Activated gamma-delta T cell treated with anti-CD3 and anti-CD28 coated beads, Interleukin-2, amount 50 U/mL, for 16 hours (primary cell): ENCODE measurements at regions not wholly inside any gene's neighbourhood (a gene's known extent, or its start where the extent isn't known, plus 50 kb on each side); places are given as distances from the start of the nearest gene placed in this dataset.
"Not testable (repeated sequence)": the region's sequence is repeated elsewhere in the genome, so short reads cannot be mapped to it uniquely, and the experiment has no call there.

Source experiments
- DNase-seq: peaks from one replicate; pipeline ENCODE4 v3.0.0-alpha.2; 2020; ENCODE audit warnings: low read depth

DNA sequence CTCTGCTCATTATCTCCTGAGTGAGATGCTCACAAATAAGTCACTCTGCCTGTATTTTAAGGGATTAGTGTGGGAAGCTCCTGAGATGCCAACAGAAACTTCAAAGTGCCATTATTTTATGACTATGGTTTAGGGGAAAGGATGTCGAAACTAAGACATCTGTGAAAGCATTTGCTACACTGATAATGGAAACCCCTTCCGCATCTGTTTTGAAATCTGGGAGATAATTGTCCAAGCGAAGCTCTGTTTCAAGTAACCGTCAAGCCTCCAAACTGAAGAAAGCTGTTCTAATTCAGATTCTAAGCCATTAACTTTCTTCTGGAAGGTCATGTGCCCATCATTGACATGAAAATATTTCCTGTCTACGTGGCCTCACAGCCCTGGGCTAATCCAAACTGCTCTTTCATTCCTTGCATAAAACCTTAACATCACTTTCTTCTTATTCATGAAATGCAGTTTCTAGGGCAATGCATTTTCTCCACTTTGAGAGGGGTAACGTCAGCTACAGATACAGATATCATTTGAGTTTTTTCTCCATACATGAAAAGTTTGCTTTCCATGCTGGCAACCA lies 932.0 kb downstream of the C6orf118 start:
- DNase-seq: no peak

DNA sequence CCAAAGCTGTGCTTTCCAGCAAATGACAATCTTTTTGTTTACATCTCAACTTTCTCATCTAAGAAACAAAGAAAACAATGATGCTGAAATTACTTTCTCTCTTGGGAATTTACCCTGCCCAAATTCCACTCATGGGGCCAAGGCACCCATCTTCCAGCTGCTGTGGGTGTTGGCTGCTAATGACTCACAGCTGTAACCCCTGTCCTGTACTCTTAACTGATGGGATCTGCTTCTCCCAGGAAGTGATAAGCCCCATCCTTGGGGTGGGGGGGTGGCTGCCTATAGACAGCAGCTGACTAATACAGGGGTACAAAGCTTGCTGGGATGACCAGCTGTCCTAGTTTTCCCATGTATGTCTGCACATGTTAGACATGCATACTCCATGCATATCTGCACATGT lies 938.6 kb downstream of the C6orf118 start:
- DNase-seq: no peak

DNA sequence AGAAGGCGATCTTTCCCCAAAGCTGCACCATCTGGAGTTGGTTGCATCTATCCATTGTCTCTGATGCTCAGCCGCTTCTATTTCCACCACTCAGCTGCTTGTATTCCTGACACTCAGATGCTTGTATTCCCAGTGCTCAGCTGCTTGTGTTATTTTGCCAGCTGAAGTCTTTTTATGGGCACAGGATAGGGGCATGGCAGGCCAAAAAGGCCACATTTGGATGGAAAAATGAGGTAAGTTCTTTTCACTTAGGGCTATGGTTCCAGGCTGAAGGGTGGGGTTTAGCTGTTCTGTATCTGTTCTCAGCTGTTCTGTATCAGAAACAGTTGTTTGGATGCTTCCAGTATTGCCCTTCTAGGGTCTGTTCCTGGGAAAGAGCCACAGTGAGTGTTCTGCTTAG lies 944.9 kb downstream of the QKI start:
- DNase-seq: no peak

DNA sequence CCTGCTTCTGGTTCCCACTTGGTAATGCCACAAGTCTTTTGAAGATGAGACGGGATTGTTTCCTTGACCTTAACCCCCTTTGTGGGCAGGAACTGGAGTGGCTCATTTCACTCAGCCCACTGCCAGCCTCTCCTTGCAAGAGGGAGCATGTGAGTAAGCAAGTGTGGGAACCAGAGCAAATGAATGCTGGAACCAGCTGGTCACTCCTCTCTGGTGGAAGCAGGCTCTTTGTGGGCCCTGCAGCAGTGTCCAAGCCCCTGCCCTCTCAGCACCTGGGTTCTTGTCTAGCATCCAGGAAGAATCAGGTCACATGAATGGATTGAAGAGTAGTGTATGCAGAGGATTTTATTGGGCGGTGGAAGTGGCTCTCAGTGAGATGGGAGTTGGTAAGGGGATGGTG lies 944.5 kb downstream of the QKI start:
- no peak for DNase-seq

DNA sequence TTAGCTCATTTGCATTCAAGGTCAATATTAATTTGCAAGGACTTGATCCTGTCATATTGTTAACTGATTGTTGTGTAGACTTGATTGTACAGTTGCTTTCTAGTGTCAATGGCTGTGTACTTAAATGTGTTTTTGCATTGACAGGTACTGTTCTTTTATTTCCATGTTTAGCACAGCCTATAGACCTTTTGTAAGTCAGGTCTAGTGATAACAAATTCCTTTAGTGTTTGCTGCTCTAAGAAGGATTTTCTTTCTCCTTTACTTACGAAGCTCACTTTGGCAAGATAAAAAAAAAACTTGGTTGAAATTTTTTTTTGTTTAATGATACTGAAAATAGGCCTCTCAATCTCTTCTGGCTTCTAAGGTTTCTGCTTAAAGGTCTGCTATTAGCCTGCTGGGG lies 942.3 kb downstream of the QKI start:
- no peak for DNase-seq

DNA sequence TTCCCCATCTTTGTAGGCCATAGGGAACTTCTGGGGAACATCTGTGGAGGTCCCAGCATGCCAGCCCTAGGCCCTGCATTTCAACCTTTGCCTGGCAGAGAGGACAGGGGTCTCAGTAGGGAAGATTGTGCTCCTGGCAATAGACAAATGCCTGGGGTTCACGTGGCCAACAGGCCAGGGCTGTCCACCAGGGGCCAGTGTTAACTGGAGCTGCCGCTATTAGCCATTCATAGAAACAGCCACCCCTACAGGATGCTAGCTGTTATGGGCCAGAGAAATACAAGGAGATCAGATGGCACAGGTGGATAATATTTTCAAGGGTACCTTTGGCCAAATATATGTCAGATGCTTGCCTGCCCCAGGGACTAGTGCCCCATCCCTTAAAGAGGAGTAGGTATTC lies 932.9 kb downstream of the QKI start:
- no peak for DNase-seq

DNA sequence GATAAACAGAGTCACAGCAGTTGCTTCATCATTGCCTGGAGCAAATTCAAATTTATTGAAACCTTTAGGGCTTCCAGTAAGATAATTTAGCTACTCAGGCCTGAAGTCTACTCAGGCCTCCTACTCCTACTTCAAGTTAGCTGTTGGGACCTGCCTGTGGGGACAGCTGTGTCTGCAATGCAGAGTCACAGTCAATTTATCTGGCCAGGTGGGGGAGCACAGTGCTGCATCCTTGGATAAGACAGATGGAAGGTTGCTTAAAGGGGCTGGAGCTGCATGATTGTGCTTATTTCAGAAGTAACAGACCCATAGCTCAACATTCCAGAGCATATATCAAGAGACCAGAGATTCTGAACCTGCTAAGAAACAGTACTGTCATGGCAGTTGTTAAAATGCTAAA lies 932.1 kb downstream of the QKI start:
- DNase-seq: no peak

DNA sequence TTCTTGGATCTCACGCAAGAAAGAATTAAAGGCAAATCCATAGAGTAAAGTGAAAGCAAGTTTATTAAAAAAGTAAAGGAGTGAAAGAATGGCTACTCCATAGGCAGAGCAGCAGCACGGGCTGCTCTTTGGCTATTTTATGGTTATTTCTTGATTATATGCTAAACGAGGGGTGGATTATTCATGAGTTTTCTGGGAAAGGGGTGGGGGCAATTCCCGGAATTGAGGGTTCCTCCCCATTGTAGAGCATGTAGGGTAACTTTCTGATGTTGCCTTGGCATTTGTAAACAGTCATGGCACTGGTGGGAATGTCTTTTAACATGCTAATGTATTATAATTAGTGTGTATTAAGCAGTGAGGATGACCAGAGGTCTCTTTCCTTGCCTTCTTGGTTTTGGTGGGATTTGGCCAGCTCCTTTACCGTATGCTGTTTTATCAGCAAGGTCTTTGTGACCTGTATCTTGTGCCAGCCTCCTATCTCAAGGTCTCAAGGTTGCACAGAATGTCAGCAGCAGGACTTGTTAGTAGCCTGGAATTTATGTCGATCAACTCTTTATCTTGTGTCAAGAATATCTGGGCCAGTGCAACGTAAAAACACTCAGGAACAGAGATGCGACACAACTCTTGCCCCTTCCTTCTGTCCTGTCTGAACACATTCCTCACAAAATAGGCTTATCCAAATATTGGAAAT lies 931.4 kb downstream of the QKI start:
- no peak for DNase-seq

DNA sequence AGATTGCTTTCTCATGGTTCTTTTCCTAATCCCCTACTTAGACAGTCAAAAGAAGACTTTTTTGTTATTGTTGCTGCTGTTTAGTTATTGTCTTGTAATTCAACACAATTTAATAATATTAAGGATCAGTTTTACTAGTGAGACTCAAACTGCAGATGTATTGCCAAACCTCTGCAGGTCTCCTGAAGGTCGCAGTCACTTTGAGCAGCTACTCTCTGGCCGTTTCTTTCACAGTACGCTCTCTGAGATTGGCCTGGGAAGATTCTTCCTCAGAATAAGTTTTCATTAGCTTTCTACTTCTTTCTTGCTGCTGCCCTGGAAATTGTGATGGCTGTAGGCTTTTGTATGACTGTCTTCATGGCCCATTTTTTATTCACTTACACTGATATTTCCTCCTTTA lies 930.8 kb downstream of the QKI start:
- DNase-seq: no peak

DNA sequence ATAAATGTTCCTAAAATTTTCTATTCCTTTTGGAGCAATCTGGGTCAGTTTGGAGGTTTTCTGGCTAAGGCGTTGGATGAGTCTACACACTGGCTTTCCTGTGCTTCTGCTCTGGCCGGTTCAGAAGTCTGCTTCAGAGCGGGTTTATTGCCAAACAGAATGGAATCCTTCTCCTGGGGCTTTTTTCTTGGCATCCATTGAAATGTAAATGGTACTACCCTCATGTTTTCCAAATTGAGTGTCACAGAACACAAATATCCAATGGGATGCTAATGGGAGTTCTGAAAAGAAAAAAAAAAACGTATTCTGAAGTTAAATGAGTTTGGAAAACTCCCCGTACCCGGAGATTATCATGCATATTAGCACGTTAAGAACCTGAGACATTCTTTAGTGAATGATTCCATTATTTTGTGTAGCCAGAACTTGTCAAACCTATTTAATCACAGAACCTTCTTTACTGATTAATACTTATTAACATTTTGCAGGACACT lies 930.3 kb downstream of the QKI start:
- no peak for DNase-seq

DNA sequence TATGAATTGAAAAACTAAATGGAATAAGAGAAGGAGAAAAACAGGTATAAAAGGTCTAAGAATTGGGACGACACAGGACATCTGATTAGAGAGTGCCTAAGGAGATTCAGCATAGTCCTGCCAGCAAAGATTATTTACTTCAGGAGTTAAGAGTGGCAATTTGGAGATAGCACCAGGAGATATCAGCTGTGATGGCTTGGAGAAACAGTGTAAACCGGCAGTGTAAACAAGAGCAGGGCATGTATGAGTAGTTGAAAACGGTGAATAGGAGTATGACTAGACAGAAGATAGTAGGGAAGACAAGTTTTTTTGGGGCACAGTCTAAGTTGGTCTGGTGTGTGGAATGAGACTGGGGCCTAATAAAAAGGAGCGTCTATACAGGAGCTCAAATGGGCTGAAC lies 924.9 kb downstream of the QKI start:
- DNase-seq: not testable (repeated sequence)

DNA sequence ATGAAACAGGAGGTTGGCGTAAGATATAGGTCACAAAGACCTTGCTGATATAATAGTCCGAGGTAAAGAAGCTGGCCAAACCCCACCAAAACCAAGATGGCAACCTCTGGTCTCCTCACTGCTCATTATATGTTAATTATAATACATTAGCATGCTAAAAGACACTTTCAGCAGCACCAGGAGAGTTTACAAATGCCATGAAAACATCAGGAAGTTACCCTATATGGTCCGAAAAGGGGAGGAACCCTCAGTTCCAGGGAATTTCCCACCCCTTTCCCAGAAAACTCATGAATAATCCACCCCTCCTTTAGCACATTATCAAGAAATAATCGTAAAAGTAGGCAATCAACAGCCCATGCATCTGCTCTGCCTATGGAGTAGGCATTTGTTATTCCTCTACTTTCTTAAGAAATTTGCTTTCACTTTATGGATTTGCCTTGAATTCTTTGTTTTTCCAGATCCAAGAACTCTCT lies 923.4 kb downstream of the QKI start:
- no peak for DNase-seq

DNA sequence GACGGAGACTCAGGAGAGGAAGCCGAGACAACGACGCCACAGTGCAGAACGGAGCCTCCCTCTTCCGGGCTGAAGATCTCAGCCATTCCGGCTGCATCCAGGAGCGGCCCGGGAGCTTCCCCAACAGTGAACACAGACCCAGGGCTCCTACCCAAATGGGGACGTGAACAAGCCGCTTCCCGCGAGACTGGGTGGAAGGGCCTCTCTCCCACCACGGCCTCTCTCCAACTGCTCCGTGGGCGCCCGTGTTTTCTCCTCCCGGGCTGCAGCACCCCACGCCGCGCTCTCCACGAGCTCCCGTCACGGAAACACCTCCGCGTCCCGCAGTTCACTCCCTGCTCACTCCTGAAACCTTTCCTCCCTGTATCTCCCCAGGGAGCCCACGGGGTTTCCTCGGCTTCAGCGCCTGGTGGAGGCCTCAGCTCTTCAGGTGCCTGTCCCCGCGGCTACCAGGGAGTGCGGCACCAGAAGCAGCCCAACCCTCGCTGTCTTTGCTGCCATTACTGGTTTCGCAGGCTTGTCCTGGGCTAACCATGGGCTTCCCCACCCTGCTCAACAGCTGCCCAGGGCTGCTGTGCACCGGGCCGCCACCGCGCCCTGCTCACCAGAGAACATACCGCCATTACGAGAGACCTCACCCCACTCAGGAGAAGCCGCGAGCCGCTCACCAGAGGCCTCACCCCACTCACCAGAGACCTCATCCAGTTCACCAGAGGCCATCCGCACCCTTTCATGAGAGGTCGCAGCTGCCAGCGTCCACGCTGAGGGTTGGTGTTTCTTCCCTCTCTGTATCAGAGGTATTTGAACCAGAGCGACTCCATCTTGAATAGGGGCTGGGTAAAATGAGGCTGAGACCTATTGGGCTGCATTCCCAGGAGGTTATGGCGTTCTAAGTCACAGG lies 922.8 kb downstream of the QKI start:
- no peak for DNase-seq

DNA sequence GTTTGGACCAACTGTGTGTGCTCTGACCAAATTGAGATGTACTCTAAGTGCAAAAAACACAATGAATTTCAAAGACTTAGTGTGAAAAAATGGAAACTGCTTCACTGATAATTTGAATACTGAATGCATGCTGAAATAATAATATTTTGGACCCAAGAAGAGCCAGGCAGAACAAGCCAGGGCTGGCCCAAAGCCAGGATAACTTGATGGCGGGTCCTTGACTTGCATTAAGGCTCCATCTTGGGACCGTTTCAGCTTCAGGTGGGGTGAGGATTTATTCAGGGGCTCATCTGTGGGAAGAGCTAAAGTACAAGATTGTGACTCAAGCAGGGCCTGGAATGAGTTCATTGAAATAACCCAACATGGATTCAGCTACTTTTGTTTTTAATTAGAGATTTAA lies 921.9 kb downstream of the QKI start:
- DNase-seq: no peak

DNA sequence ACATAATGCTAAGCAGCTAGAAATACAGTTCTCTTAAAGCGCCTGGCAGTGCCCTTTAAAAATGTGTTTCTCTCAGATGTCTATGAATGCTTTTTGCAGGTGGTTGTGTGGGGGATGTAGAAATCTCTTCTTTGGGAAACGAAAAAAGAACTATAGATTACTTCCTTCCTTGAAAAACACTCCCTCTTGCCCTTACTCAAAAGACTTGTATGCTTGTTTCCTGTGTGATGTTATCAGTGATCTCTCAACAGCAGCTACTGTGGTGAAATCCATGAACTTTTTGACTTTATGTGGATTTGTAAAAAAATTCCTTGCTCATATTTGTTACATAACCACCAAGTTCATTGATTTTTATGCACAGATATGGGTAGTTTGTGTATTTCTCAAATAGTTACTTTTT lies 916.5 kb downstream of the QKI start:
- no peak for DNase-seq

DNA sequence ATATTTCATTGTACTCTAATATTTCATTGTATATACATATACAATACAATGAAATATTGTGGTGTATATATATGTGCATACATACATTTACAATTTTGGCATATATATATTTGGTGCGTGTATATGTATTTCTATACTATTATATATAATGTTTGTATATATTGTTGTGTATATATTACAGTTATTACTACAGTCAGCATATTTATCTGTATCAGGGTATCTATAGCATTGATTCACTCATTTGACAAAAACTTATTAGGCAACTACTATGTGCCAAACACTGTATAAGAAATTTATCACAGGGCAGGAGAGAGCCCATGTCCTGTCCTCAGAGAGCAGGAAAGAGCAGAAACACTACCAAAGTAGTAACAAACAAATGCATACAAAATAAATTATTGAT lies 910.6 kb downstream of the QKI start:
- no peak for DNase-seq

DNA sequence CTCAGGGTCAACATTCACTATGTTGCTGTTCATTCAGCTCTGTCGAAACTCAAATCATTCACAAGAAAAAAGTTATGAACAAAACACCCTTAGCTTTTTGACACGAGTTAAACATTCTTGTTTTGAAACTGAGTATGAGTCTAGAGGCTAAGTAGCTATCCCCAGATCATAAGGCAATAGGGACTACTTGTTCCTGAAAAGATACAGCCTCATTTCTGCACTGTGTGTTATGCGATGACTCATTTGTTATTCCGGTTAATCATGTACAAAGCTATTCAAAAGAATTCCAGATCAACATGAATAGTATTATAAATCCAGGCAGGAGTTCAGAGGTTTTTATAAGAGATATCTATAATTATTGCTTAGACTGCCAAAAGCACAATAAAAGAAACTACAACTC lies 908.0 kb downstream of the QKI start:
- no peak for DNase-seq

DNA sequence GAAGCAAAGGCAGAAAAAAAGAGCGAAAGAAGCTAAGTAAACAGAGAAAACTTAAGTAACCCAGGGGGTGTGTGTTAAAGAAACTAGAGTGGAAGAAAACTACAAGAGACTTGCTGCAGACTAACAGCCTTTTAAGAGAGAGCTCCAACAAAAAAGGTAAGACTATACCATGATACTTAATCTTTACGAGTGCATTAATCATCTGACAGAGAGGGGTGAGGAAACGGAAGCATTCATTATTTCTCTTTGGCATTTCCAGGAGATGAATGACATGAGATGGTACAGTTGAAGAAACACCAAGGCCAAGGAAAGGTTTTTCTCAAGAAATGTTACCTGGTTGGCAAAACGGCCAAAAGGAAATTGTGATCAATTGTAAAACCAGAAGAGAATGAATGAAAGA lies 906.8 kb downstream of the QKI start:
- no peak for DNase-seq

DNA sequence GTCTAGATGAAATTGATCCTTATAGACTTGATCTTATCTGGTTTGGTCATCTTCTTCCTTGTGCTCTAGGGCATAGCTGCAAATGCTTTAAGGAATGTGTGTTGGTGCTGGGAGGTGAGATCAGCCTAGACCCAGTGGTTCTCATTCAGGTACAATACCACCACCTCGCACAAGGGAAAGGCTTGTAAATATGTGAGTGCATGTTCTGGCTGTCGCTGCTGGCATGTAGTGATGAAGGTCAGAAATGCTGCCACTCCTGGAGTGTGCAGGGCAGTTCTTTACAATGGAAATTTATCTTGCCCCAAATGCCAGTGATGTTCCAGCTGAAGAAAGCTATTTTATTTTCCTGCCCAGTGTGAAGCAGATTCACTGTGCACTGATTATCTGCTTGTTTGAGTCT lies 900.9 kb downstream of the QKI start:
- no peak for DNase-seq

DNA sequence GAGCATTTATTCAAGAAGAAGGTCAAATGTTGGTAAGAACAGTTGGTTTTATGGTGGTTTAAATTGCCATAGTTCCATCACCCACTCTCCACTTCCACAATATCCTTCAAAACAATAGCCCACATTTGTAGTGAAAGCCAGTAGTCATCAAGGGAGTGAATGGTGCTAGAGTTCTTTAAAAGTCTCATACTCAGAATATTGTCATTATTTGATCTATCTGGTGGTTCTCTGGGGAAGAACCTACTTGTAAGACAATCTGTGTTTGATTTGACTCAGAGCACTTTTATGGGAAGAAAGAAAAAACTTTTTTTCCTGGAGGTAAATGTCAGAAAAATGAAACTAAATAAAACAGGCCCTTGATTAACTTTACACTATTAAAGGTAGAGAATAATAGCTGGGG lies 893.8 kb downstream of the QKI start:
- no peak for DNase-seq

DNA sequence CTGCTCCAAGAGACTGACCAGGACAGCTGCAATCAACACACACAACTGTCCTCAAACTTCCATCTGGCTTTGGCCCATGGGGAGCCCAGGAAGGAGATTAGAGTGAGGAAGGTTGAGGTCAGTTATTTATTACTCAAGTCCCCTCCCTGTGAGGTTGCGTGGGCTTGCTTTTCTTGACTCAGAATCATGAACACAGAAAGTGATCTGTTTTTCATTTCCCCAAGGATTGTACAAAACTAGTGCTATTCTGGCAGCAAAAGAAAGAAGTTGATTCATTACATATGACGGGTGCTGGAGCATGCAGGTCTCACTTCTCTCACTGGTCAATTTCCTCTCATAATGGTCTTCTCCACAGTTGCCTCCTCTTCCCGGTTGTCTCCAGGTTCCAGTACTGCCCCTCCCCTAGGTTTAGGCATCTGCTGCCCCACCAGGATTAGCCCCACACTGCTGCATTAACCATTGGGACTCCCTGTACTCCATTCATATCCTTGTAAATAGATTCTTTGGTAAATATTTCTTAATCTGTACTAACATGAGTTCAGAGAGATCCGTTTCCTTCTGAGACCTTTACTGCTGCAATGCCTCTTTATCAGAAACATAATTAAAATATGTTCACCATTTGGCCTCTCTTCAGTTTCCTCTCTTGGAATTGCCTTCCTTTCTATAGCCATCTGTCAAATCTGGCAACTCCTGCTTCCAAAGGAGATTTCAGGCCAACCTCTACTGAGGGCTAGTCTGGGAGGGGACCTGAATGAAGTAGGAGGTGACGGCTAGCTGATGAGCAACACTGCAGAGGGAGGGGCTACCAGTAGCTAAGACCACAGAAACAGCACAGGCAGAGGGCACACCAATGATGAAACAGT lies 888.8 kb downstream of the QKI start:
- DNase-seq: no peak

DNA sequence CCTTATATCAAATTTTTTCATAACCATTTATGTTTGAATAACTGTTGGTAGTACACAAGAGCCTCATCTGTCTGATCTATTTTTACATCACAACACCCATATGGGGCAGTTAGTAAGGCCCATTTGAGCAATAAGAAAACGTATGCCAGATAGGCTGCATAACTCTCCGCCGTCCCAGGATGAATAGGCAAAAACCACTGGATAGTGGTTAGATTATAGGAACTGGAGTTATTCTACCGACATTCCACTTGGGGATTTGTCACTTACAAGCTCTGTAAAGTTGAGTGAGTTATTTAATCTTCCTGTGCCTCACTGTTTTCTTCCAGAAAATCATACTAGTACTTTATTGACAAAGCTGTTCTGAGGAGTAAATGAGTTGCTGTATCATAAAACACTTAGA lies 881.9 kb downstream of the QKI start:
- DNase-seq: no peak
